ENCODE measurements at regions not wholly inside any gene's neighbourhood (a gene's known extent, or its start where the extent isn't known, plus 50 kb on each side); places are given as distances from the start of the nearest gene placed in this dataset.

- H3K79me2 ChIP-seq (ENCODE audit: insufficient read depth, low read length): no peaks in the 10 kb centered on the region
- H3K27me3 ChIP-seq (ENCODE audit: insufficient read depth, low read length): no peaks in the 10 kb centered on the region
- H4K5ac ChIP-seq (ENCODE audit: insufficient read length, low read depth, low read length): no peak overlapping the region
- H4K8ac ChIP-seq (replicated peaks; ENCODE audit: insufficient read length, low read depth, low read length): no peak overlapping the region
- H3K4me2 ChIP-seq (ENCODE audit: insufficient read depth, insufficient read length, low read length): no peak overlapping the region
- peaks cover 17 to 22% of the 10 kb centered on the region in 2 experiments for H3K4me1 Mint-ChIP-seq
- H2BK20ac ChIP-seq (ENCODE audit: low read depth, low read length, poor library complexity, severe bottlenecking): no peak overlapping the region
- no peak overlapping the region for H3K9ac ChIP-seq (ENCODE audit: extremely low read depth, insufficient read length, low read length)
- TF ChIP-seq, protein P1, sequence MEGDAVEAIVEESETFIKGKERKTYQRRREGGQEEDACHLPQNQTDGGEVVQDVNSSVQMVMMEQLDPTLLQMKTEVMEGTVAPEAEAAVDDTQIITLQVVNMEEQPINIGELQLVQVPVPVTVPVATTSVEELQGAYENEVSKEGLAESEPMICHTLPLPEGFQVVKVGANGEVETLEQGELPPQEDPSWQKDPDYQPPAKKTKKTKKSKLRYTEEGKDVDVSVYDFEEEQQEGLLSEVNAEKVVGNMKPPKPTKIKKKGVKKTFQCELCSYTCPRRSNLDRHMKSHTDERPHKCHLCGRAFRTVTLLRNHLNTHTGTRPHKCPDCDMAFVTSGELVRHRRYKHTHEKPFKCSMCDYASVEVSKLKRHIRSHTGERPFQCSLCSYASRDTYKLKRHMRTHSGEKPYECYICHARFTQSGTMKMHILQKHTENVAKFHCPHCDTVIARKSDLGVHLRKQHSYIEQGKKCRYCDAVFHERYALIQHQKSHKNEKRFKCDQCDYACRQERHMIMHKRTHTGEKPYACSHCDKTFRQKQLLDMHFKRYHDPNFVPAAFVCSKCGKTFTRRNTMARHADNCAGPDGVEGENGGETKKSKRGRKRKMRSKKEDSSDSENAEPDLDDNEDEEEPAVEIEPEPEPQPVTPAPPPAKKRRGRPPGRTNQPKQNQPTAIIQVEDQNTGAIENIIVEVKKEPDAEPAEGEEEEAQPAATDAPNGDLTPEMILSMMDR (conservative IDR thresholded peaks at IDR 0.05): no peak
- H3K4ac ChIP-seq (ENCODE audit: low read depth, low read length): no peak overlapping the region
- no peaks in the 10 kb centered on the region for H3K23me2 ChIP-seq (ENCODE audit: insufficient read length, low read depth, low read length, poor library complexity, severe bottlenecking)
- no peak overlapping the region for H3K18ac ChIP-seq (ENCODE audit: insufficient read length, low read depth, low read length)
- H3K9me3 Mint-ChIP-seq: no peaks in the 10 kb centered on the region; a peak in 1 of 5 replicates
- no peak overlapping the region for H2AFZ ChIP-seq (ENCODE audit: low read length)
- no peaks in the 10 kb centered on the region for H4K20me1 ChIP-seq (ENCODE audit: control insufficient read depth, insufficient read depth, insufficient read length)
- no peaks in the 10 kb centered on the region; the same call in 1 of the 2 replicates for H3K4me1 ChIP-seq (ENCODE audit: insufficient read depth, low read length)
- H3K36me3 Mint-ChIP-seq (ENCODE audit: insufficient read depth in 1 of 3, low read depth in 3 of 3): no peaks in the 10 kb centered on the region
- WGBS (ENCODE audit: extremely low coverage, insufficient read length, low lambda C conversion rate): no CpG with 5 or more reads among the region's 9 CpGs
- H3K4me3 Mint-ChIP-seq: no peak overlapping the region
- H3K14ac ChIP-seq (ENCODE audit: insufficient read depth, low read length): no peak overlapping the region
- H2BK12ac ChIP-seq (ENCODE audit: insufficient read length, low read depth, low read length): no peak overlapping the region
- no peak overlapping the region for H3T11ph ChIP-seq (ENCODE audit: low read length)
- H3K23ac ChIP-seq (ENCODE audit: insufficient read length, low read depth, low read length): no peak overlapping the region
- no peak for DNase-seq
- no peaks in the 10 kb centered on the region for H3K79me1 ChIP-seq (ENCODE audit: insufficient read depth, low read depth, low read length, poor library complexity, severe bottlenecking)
- H3K27ac ChIP-seq (ENCODE audit: insufficient read length, low read depth, low read length): no peak overlapping the region
- H2BK15ac ChIP-seq (ENCODE audit: low read depth, low read length): no peak overlapping the region
- H3K27ac Mint-ChIP-seq: peak overlapping the region in 1 of 3 experiments; percentile 73; a peak in 1 of 7 replicates
- H3K56ac ChIP-seq (ENCODE audit: insufficient read length, low read depth, low read length): no peak overlapping the region
- no peaks in the 10 kb centered on the region for H3K9me3 ChIP-seq (ENCODE audit: control insufficient read depth, low read depth, low read length)
- H2BK120ac ChIP-seq (ENCODE audit: low read depth, low read length, poor library complexity, severe bottlenecking): no peak overlapping the region
- no peak overlapping the region for H2BK5ac ChIP-seq (ENCODE audit: insufficient read length, low read length)
- peaks cover 2% of the 10 kb centered on the region for H3K27me3 Mint-ChIP-seq (ENCODE audit: low read depth)
- no peak overlapping the region for H2AK5ac ChIP-seq (ENCODE audit: insufficient read length, low read length)
- no peak overlapping the region for H4K91ac ChIP-seq (ENCODE audit: insufficient read length, low read depth, low read length)
Observed at GRCh38 chr20:57943291-57943690, 233.5 kb upstream of the PMEPA1 start.
